ENCODE measurements at regions not wholly inside any gene's neighbourhood (a gene's known extent, or its start where the extent isn't known, plus 50 kb on each side); places are given as distances from the start of the nearest gene placed in this dataset.

GRCh38 chr10:123567984-123568739 lies 98.0 kb upstream of the GPR26 start:
- TF ChIP-seq, protein P1, sequence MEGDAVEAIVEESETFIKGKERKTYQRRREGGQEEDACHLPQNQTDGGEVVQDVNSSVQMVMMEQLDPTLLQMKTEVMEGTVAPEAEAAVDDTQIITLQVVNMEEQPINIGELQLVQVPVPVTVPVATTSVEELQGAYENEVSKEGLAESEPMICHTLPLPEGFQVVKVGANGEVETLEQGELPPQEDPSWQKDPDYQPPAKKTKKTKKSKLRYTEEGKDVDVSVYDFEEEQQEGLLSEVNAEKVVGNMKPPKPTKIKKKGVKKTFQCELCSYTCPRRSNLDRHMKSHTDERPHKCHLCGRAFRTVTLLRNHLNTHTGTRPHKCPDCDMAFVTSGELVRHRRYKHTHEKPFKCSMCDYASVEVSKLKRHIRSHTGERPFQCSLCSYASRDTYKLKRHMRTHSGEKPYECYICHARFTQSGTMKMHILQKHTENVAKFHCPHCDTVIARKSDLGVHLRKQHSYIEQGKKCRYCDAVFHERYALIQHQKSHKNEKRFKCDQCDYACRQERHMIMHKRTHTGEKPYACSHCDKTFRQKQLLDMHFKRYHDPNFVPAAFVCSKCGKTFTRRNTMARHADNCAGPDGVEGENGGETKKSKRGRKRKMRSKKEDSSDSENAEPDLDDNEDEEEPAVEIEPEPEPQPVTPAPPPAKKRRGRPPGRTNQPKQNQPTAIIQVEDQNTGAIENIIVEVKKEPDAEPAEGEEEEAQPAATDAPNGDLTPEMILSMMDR (IDR thresholded peaks at IDR 0.05): no peak
- TF ChIP-seq EP300 (IDR thresholded peaks at IDR 0.05): no peak

Data from stomach (tissue), 4 donors.